ENCODE measurements at regions not wholly inside any gene's neighbourhood (a gene's known extent, or its start where the extent isn't known, plus 50 kb on each side); places are given as distances from the start of the nearest gene placed in this dataset.

DNA sequence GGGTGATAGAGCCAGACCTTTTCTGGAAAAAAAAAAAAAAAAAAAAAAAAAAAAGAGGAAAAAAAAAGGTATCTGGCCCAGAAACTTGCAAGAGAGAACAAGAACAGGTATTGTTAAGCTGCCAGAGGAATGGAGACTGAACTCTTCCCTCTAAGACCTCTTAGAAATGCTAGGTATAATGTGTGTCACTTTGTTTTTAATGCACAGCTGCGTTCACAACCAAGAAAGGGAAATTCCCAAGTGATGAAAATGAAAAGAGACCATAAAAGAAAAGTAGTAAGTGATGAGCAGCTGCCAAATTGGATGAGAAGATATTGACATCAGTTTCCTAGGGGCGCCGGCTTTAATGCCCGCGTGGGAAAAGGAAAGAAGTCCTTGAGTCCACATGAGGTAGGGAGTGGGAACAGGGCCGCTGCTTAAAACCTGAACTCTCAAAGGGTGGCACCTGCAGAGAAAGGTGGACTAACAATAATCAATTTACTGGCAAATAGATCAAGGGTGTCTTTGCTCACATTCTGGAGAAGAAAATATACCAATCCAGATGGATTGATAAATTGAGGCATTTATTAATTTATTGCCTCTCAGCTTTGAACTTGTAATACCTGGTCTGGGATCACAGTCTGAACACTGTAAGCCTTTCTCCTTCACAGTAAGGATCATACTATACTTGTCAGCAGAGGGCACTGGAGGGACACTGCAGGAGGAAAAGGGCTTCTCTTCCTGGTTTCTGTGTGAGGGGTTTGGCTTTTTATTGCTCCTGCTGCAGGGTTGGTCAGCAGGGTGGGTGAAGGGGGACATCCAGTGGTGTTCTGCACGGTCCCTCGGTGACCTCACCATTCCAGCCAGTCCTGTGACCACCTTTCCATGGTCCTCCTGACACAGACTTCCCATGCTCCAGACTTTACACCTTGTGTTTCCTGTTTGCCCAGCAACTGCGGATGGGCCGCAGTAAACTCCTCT lies 131.6 kb downstream of the AQP9 start:
- peak in 1 of 3 donors; percentile 32 for DNase-seq (ENCODE audit: low read depth in 2 of 3, low spot score in 1 of 3)

DNA sequence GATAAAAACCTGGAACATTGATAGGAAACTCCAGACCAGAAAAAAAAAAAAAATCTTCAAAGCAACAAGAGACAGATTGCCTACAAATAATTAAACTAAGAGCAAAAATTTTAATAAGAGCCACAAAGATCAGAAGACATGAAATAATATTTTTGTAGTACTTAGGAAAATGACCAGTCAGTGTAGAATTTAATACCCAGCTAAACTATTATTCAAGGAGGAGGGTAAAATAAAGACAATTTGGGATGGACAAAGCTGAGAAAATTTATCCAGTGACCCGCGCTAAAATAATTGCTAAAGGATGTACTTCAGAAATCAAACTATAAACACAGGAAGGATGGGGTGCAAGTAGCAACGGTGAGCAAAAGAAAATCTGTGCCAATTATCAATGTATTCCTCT lies 133.2 kb downstream of the AQP9 start:
- no peak for DNase-seq (ENCODE audit: low read depth in 2 of 3, low spot score in 1 of 3)

- DNase-seq (ENCODE audit: low read depth in 2 of 3, low spot score in 1 of 3): no peak
Measured at GRCh38 chr15:58273104-58273503, 134.9 kb downstream of the AQP9 start.

DNA sequence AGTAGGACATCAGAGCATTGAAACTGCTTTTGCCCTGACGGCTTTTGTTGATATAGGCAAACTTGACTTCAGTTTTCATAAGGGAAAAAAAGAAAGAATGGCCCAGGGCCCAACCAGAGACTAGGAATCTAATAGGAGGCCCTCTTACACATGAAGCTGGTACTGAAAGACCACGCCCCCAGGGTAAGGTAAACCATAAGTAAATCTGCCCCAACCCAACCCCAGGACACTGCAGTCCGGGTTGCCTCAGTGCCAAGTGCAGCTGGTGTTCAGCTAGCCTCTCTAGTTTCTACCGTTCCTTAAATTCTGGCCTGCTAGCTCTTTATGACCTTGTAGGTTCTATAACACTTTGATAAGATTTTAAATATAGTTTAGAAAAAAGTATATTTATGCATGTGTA lies 136.7 kb downstream of the AQP9 start:
- DNase-seq (ENCODE audit: low read depth in 2 of 3, low spot score in 1 of 3): no peak

- DNase-seq (ENCODE audit: low read depth in 2 of 3, low spot score in 1 of 3): no peak
Measured at GRCh38 chr15:58275785-58276184, 137.6 kb downstream of the AQP9 start.

GRCh38 chr15:58276924-58277323 lies 138.7 kb downstream of the AQP9 start:
- no peak for DNase-seq (ENCODE audit: low read depth in 2 of 3, low spot score in 1 of 3)

DNA sequence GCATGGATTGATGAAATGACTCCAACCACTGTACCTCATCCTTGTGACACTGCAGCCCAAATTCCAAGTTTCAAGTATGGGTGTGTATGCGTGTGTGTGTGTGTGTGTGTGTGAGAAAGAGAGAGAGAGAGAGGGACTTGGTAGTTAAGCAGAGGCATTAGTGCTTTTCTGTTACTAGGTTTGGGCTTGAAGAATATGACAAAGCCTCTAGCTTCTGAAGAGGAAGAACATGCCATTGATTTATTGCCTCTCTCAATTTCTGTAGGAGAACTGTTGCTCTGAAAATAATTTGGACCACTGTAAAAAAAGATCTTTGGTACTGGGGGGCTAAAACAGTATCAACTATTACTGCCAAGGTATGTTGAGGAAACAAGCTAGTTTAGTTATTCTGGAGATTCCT lies 139.2 kb downstream of the AQP9 start:
- no peak for DNase-seq (ENCODE audit: low read depth in 2 of 3, low spot score in 1 of 3)

DNA sequence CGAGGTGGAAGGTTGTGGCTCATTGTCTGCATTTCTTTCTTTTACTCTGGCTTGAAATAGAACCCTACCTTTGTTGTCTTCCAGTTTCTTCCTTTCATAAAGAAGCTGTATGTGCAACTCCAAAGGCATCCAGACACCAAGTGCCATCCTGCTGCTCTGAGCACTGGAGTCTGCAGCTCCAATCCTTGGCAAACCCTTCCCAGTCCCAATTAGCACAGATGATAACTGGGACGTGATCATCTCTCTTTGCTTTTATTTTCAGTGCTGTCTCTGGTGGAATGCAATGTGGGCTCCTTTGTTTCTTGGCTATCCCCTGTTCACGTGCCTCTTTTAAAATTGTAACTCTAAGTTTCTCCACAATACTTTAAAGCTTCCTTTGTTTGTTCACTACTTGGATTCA lies 140.9 kb downstream of the AQP9 start:
- no peak for DNase-seq (ENCODE audit: low read depth in 2 of 3, low spot score in 1 of 3)

DNA sequence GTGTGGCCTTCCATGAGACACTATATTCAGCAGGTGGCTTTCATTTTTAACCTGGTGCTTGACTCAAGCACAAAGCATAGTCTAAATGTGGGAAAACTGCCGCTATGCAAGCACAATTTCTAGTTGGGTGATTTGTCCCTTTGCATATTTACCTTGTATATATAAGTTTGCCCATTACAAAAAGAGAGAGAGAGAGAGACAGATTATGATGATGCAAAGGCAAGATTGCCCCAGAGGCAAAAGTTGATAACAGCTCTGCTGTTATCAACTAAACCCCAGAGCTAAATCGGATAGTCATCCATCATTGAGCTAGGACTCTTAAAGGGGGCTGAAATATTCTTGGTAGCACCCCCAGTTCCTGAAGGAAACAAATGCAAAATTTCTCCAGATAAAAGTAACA lies 141.5 kb downstream of the AQP9 start:
- no peak for DNase-seq (ENCODE audit: low read depth in 2 of 3, low spot score in 1 of 3)

- no peak for DNase-seq (ENCODE audit: low read depth in 2 of 3, low spot score in 1 of 3)
Measured at GRCh38 chr15:58282060-58282708, 144.0 kb downstream of the AQP9 start.

- no peak for DNase-seq (ENCODE audit: low read depth in 2 of 3, low spot score in 1 of 3)
Measured at GRCh38 chr15:58283302-58283701, 145.1 kb downstream of the AQP9 start.

DNA sequence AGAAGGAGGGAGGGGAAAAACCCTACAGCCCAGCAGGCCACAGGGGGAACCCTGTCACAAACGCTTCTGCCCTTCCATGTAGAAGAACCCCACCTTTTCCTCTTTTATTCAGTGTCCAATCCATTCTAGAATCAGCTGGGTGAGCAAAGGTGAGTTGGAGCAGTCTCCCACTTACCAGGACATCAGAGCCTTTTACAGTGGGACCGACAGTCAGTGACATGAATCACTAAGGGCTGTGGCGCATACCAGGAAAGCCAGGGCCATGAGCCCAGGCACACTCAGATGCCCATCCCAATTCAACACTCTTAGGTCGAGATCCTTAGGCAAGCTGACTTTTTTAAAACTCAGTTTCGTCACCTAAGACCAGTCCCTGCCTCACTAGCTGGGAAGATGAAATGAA lies 146.1 kb downstream of the AQP9 start:
- no peak for DNase-seq (ENCODE audit: low read depth in 2 of 3, low spot score in 1 of 3)

DNA sequence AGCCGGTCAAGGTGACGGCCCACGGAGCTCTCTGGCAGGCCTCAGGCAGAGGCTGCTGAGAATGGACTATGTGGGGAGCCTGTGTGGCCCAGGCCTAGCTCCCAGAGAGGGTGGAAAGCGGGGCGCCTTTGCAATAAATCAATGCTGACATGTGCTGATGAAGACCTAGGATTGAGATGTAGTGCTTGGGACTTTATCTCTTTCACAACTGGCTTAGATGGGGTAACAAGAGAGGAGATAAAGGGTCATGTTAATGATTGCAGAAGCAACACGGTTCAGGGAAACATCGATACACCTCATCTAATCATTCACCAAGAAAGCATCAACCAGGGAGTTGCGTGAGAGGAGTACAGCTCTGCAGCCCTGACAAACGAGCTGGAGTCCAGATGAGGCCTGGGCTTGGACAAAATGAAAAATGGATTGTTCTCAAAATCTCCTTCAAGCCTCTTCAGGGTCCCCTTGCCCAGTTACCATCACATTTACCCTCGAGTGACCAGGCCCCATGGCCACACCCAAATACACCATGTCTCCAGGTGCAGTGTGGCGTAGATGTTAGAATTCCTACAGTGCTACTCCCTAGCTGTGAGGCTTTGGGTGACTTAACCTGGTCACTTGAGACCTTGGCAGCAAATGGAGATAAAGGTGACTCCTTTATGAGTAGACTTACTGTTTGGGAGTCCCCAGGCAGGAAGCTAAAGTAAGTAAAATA lies 146.4 kb upstream of the LIPC start:
- no peak for DNase-seq (ENCODE audit: low read depth in 2 of 3, low spot score in 1 of 3)

DNA sequence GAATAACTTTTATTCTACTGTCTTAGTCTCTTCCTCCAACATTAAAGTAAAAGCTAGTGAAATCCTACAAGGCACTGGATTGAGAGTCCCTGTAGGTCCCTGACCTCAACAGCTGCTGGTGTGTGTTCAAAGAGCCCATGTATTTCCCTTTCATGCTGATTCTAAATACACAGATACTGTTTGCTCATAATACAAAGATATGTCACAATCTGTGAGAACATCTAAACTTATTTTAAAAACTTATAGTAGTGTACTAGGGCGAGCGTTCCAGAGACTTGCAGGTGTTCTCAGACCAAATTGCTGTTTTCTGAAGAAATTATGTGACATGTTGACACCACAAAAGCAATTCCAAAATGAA lies 145.9 kb upstream of the LIPC start:
- DNase-seq (ENCODE audit: low read depth in 2 of 3, low spot score in 1 of 3): no peak

DNA sequence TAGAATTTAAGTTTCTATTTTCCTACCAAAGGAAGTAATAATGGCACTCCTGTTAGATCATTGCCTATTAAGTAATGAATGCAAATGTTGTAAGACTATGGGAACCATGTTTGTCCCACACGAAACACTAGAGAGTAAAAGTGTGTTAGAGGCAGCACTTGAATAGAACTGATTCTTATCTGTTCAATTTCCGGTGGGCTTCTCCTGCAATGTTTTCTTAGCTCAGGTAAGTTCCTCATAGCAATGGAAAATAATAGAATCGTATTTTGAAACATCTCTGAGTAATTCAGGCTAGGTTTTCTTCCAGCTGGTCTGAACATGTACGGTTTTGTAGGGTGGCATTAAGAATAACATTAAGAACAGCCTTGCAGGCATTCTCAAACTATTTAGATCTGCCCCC lies 145.3 kb upstream of the LIPC start:
- no peak for DNase-seq (ENCODE audit: low read depth in 2 of 3, low spot score in 1 of 3)

DNA sequence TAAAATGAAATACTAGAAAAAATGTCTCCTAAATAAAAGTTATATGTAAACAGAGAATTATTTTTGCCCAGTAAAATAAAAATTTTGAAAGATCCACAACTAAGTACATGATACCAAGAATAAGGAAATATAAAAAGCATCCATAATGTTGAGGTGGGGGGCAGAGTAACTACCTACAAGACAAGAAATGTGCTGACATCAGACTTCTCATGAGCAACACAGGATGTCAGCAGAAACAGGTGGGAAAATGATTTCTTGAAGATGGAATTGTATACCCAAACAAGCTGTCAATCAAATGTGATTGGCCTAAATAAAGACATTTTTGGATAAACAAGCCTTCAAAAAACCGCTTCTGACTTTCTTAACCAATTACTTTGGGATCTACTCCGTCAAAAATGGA lies 143.9 kb upstream of the LIPC start:
- no peak for DNase-seq (ENCODE audit: low read depth in 2 of 3, low spot score in 1 of 3)

- no peak for DNase-seq (ENCODE audit: low read depth in 2 of 3, low spot score in 1 of 3)
Measured at GRCh38 chr15:58288592-58288991, 143.2 kb upstream of the LIPC start.

DNA sequence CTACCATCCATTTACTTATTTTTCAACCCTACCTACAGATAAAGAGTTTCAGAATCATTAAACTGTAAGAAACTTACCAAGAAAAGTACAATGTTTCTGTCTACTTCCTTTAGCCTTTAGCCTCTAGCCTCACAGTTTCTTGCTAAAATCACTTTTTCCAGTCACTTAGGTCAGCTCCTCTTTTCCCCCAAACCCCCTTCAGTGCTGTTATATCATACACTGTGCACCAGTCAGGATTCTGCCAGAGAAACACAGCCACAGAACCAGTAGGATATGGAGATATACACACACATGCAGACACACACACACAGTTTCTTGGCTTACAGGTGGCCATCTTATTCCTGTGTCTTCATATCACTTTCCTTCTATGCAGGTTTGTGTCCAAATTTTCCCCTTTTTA lies 139.9 kb upstream of the LIPC start:
- no peak for DNase-seq (ENCODE audit: low read depth in 2 of 3, low spot score in 1 of 3)

DNA sequence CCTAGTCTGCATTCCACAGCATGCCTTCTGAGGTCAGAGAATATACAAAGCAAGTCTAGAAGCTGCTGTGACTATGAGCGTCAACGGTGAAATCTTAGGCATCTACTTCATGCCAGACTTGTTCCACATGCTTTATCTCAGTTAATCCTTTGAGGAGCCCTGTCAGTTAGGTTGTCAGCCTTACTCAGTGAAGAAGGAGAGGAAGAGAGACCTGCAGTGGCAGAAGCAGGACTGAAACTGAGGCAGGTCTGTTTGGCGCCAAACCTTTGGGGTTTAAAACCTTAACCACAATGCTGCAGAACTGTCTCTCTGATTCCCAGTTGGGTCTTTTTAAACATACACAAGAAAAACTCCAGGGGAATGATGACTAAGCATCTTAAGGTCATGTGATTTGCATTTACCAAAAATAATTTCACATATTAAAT lies 139.0 kb upstream of the LIPC start:
- no peak for DNase-seq (ENCODE audit: low read depth in 2 of 3, low spot score in 1 of 3)

- no peak for DNase-seq (ENCODE audit: low read depth in 2 of 3, low spot score in 1 of 3)
Measured at GRCh38 chr15:58293622-58294550, 137.9 kb upstream of the LIPC start.

DNA sequence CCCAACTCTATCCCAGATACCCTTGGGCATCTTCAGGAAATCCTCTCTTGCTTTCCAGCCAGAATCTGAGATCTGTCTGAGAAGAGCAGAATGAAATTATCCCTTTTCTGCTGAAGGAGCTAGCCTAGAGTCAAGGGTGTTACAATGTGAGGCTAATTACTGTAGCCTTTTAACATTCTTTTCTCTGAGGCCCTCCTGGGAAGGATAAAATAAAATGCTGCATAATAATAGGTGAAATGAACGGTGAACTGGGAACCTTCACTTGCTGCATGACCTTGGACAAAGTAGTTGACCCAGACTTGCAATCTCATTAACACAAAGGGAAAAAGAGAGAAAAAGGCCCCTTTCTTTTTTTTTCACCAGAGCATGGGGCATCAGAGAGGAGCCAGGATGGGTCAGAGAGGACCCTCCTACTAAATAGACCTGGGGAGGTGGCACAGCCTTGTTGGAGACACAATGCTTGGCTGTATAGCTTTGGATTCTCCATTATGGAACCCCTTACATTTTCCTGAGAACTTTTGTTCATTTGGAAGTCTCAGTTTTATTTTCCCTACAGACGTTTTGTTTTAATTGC lies 137.0 kb upstream of the LIPC start:
- no peak for DNase-seq (ENCODE audit: low read depth in 2 of 3, low spot score in 1 of 3)

All from stimulated activated CD4-positive, alpha-beta T cell treated with anti-CD3 and anti-CD28 coated beads, Interleukin-12 subunit alpha, Interleukin-12 subunit beta, amount 100 ng/mL, for 48 hours (primary cell).